Body of pancreas (tissue), 4 donors: ENCODE measurements at regions not wholly inside any gene's neighbourhood (a gene's known extent, or its start where the extent isn't known, plus 50 kb on each side); places are given as distances from the start of the nearest gene placed in this dataset.

Experiments
- CTCF ChIP-seq, 7 experiments: fragments of 450-650 bp in 4 of 7; fragments of 200-600 bp in 3 of 7; sonication (generic) in 3 of 7; IDR thresholded peaks; one replicate each; pipeline ENCODE4 v1.5.1; 2016 to 2019; ENCODE audit warnings: antibody characterized with exemption in 7 of 7
- POLR2A ChIP-seq, 3 donors: fragments of 450-650 bp; IDR thresholded peaks; one replicate each; pipeline ENCODE4 v1.6.1; 2016; ENCODE audit warnings: antibody characterized with exemption in 3 of 3, mild to moderate bottlenecking in 2 of 3

GRCh38 chrX:125150231-125150630, 169.4 kb upstream of the TEX13C start:
- TF ChIP-seq CTCF (IDR thresholded peaks at IDR 0.05) (no peak), POLR2A (IDR thresholded peaks at IDR 0.05) (no peak)
